ENCODE measurements at regions not wholly inside any gene's neighbourhood (a gene's known extent, or its start where the extent isn't known, plus 50 kb on each side); places are given as distances from the start of the nearest gene placed in this dataset.
A peak's percentile ranks its signal among the peaks of the same experiment; 100 is the strongest.

DNA sequence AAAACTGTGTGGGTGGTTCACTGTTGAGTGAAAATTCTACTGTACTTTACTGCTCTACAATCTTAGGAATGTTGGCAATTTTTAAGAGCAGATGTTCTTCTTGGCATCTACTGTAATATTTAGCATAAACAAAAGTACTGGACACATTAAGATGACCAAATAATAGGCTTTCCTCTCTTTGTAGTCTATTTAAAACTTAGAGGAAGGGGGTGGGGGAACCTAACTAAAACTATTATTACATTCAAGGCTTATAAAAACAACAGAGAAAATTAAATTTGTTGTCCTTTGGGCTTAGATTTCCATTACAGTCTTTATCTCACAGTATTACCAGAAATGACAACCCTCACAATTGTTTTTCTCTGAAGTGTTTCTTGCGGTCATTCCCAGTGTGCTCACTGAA, 181.2 kb downstream of the PLPPR4 start:
- no CpG with 5 or more reads among the region's 1 CpG for WGBS (ENCODE audit: extremely low coverage, insufficient coverage, insufficient read length)
- H2BK12ac ChIP-seq (ENCODE audit: low read length) = no peak overlapping the region
- H3K36me3 ChIP-seq (ENCODE audit: control insufficient read depth in 1 of 2, insufficient read depth in 2 of 2, low read length in 2 of 2) = no peaks in the 10 kb centered on the region
- no peaks in the 10 kb centered on the region for H3K27me3 ChIP-seq (ENCODE audit: insufficient read depth, low read length)
- H2BK5ac ChIP-seq (ENCODE audit: low read depth, low read length, poor library complexity) = no peak overlapping the region
- H3K18ac ChIP-seq (ENCODE audit: low read length) = no peak overlapping the region
- no peak overlapping the region for H4K8ac ChIP-seq (ENCODE audit: low read depth, low read length)
- H3K14ac ChIP-seq (ENCODE audit: low read length) = no peak overlapping the region
- no peak overlapping the region for H3K27ac ChIP-seq (ENCODE audit: low read depth, low read length)
- no peak overlapping the region for H2BK120ac ChIP-seq (ENCODE audit: insufficient read depth, low read length, poor library complexity)
- H3K4me3 ChIP-seq (ENCODE audit: low read depth, low read length) = no peak overlapping the region
- H3K4ac ChIP-seq (ENCODE audit: low read depth, low read length) = no peak overlapping the region
- H4K12ac ChIP-seq (ENCODE audit: low read depth, low read length) = no peak overlapping the region
- H3K79me1 ChIP-seq (ENCODE audit: low read length) = no peaks in the 10 kb centered on the region
- peaks cover 0 to 3% of the 10 kb centered on the region in 2 experiments for H3K4me1 ChIP-seq (ENCODE audit: control insufficient read depth in 1 of 2, insufficient read depth in 2 of 2, low read length in 2 of 2)
- no peaks in the 10 kb centered on the region for H3K79me2 ChIP-seq (ENCODE audit: control insufficient read depth, insufficient read depth, low read length, poor library complexity)
- H2AFZ ChIP-seq (ENCODE audit: insufficient read depth, low read length, poor library complexity) = no peak overlapping the region
- no peak overlapping the region for H3K23ac ChIP-seq (ENCODE audit: low read length)
- H3K9ac ChIP-seq (ENCODE audit: low read length) = no peak overlapping the region
- no peak overlapping the region for H3K4me2 ChIP-seq (ENCODE audit: low read length)
- no peak overlapping the region for H2AK5ac ChIP-seq (ENCODE audit: low read length)
- H3K9me3 ChIP-seq (ENCODE audit: insufficient read depth, low read depth, low read length) = no peaks in the 10 kb centered on the region
- DNase-seq = peak in 1 of 2 donors; percentile 62
- no peak overlapping the region for H4K91ac ChIP-seq (ENCODE audit: low read depth, low read length)

DNA sequence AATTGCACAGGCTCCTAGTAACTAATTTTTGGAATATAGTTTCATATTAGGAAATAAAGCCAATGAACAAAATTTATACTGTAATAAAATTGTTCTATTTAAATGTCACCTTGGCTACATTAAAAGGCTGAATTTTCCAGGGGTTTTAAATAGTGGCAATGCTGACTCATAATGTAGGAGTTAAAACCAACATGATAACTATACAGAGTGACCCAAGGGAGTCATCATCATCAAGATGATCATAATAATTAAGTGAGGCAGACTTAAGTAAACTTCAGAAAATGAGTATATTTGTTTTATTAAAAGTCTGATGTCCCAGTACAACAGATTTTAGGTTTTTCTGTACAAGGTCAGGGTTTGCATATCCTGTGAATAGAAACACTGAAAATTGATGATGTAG, 183.4 kb downstream of the PLPPR4 start:
- Histone ChIP-seq H2AFZ (ENCODE audit: insufficient read depth, low read length, poor library complexity) (no peak overlapping the region), H2BK12ac (ENCODE audit: low read length) (no peak overlapping the region), H3K18ac (ENCODE audit: low read length) (no peak overlapping the region), H3K79me2 (ENCODE audit: control insufficient read depth, insufficient read depth, low read length, poor library complexity) (no peaks in the 10 kb centered on the region), H3K23ac (ENCODE audit: low read length) (no peak overlapping the region), H3K14ac (ENCODE audit: low read length) (no peak overlapping the region), H3K27ac (ENCODE audit: low read depth, low read length) (no peak overlapping the region), H2AK5ac (ENCODE audit: low read length) (no peak overlapping the region), H4K91ac (ENCODE audit: low read depth, low read length) (no peak overlapping the region), H2BK120ac (ENCODE audit: insufficient read depth, low read length, poor library complexity) (no peak overlapping the region), H4K8ac (ENCODE audit: low read depth, low read length) (no peak overlapping the region), H3K4ac (ENCODE audit: low read depth, low read length) (no peak overlapping the region), H4K12ac (ENCODE audit: low read depth, low read length) (no peak overlapping the region), H3K36me3 (ENCODE audit: control insufficient read depth in 1 of 2, insufficient read depth in 2 of 2, low read length in 2 of 2) (no peaks in the 10 kb centered on the region), H3K4me2 (ENCODE audit: low read length) (no peak overlapping the region), H2BK5ac (ENCODE audit: low read depth, low read length, poor library complexity) (no peak overlapping the region), H3K27me3 (ENCODE audit: insufficient read depth, low read length) (no peaks in the 10 kb centered on the region), H3K9me3 (ENCODE audit: insufficient read depth, low read depth, low read length) (no peaks in the 10 kb centered on the region), H3K4me1 (ENCODE audit: control insufficient read depth in 1 of 2, insufficient read depth in 2 of 2, low read length in 2 of 2) (no peaks in the 10 kb centered on the region), H3K4me3 (ENCODE audit: low read depth, low read length) (no peak overlapping the region), H3K79me1 (ENCODE audit: low read length) (no peaks in the 10 kb centered on the region), H3K9ac (ENCODE audit: low read length) (no peak overlapping the region)
- no peak for DNase-seq

DNA sequence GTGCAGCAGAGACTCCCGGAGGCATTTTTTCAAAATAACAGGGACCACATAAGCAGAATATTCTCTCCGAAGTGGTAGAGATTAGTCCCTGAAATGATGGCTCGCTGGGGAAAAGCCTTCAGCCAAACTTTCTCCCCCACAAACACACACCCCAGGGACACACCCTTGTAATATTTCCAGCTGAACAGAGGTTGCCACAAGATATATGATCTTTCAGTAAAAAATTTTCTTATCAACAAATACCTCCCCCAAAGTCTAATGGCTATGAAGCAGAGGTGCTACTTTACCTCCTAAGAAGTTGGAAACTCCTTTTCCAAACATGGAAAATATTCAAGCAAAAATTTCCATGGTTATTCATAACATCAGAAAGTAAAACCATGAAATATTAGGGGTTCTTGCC, 190.2 kb upstream of the PALMD start:
- no peak overlapping the region for H2AK5ac ChIP-seq (ENCODE audit: low read length)
- no peaks in the 10 kb centered on the region for H3K9me3 ChIP-seq (ENCODE audit: insufficient read depth, low read depth, low read length)
- H3K4me2 ChIP-seq (ENCODE audit: low read length) = no peak overlapping the region
- H3K27me3 ChIP-seq (ENCODE audit: insufficient read depth, low read length) = no peaks in the 10 kb centered on the region
- peak overlapping the region; percentile 43 for H2BK120ac ChIP-seq (ENCODE audit: insufficient read depth, low read length, poor library complexity)
- no peak overlapping the region for H3K23ac ChIP-seq (ENCODE audit: low read length)
- no peaks in the 10 kb centered on the region for H3K36me3 ChIP-seq (ENCODE audit: control insufficient read depth in 1 of 2, insufficient read depth in 2 of 2, low read length in 2 of 2)
- no peak overlapping the region for H4K8ac ChIP-seq (ENCODE audit: low read depth, low read length)
- H2BK12ac ChIP-seq (ENCODE audit: low read length) = no peak overlapping the region
- H3K79me1 ChIP-seq (ENCODE audit: low read length) = no peaks in the 10 kb centered on the region
- H3K14ac ChIP-seq (ENCODE audit: low read length) = no peak overlapping the region
- peaks cover 0 to 2% of the 10 kb centered on the region in 2 experiments for H3K4me1 ChIP-seq (ENCODE audit: control insufficient read depth in 1 of 2, insufficient read depth in 2 of 2, low read length in 2 of 2)
- no peak overlapping the region for H4K91ac ChIP-seq (ENCODE audit: low read depth, low read length)
- H3K18ac ChIP-seq (ENCODE audit: low read length) = no peak overlapping the region
- H3K4me3 ChIP-seq (ENCODE audit: low read depth, low read length) = no peak overlapping the region
- whole genome bisulfite sequencing (ENCODE audit: extremely low coverage, insufficient coverage, insufficient read length) = no CpG with 5 or more reads among the region's 3 CpGs
- no peak overlapping the region for H2BK5ac ChIP-seq (ENCODE audit: low read depth, low read length, poor library complexity)
- H2AFZ ChIP-seq (ENCODE audit: insufficient read depth, low read length, poor library complexity) = no peak overlapping the region
- DNase-seq = no peak
- H3K79me2 ChIP-seq (ENCODE audit: control insufficient read depth, insufficient read depth, low read length, poor library complexity) = no peaks in the 10 kb centered on the region
- H3K4ac ChIP-seq (ENCODE audit: low read depth, low read length) = no peak overlapping the region
- no peak overlapping the region for H4K12ac ChIP-seq (ENCODE audit: low read depth, low read length)
- no peak overlapping the region for H3K9ac ChIP-seq (ENCODE audit: low read length)
- no peak overlapping the region for H3K27ac ChIP-seq (ENCODE audit: low read depth, low read length)

DNA sequence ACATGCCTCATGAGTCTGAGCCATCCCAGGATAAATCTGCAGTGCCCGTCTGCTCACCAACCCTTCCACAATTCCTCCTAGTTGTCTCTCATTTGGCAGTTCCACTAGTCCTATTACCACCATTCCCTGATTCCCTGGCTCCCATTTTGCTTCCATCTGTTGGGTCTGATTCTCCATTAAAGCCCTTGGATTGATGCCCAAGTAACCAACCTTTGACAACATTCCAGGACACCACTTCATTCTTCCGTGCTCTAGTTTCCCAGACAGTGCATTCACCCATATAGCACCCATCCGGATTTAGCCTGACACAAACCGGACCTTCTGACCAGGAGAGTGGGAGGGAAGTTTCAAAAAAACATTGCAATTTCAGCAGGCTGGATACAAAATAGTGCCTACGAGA, 189.4 kb upstream of the PALMD start:
- Histone ChIP-seq H2BK12ac (ENCODE audit: low read length) (no peak overlapping the region), H3K4ac (ENCODE audit: low read depth, low read length) (no peak overlapping the region), H3K27me3 (ENCODE audit: insufficient read depth, low read length) (no peaks in the 10 kb centered on the region), H3K79me2 (ENCODE audit: control insufficient read depth, insufficient read depth, low read length, poor library complexity) (no peaks in the 10 kb centered on the region), H2AK5ac (ENCODE audit: low read length) (no peak overlapping the region), H3K36me3 (ENCODE audit: control insufficient read depth in 1 of 2, insufficient read depth in 2 of 2, low read length in 2 of 2) (no peaks in the 10 kb centered on the region), H3K9ac (ENCODE audit: low read length) (no peak overlapping the region), H3K4me1 (ENCODE audit: control insufficient read depth in 1 of 2, insufficient read depth in 2 of 2, low read length in 2 of 2) (peaks cover 0 to 2% of the 10 kb centered on the region in 2 experiments), H3K4me3 (ENCODE audit: low read depth, low read length) (no peak overlapping the region), H3K9me3 (ENCODE audit: insufficient read depth, low read depth, low read length) (no peaks in the 10 kb centered on the region), H4K91ac (ENCODE audit: low read depth, low read length) (no peak overlapping the region), H3K23ac (ENCODE audit: low read length) (no peak overlapping the region), H3K27ac (ENCODE audit: low read depth, low read length) (no peak overlapping the region), H3K18ac (ENCODE audit: low read length) (no peak overlapping the region), H3K14ac (ENCODE audit: low read length) (no peak overlapping the region), H3K79me1 (ENCODE audit: low read length) (no peaks in the 10 kb centered on the region), H2BK120ac (ENCODE audit: insufficient read depth, low read length, poor library complexity) (no peak overlapping the region), H2AFZ (ENCODE audit: insufficient read depth, low read length, poor library complexity) (no peak overlapping the region), H3K4me2 (ENCODE audit: low read length) (no peak overlapping the region), H4K12ac (ENCODE audit: low read depth, low read length) (no peak overlapping the region), H4K8ac (ENCODE audit: low read depth, low read length) (no peak overlapping the region), H2BK5ac (ENCODE audit: low read depth, low read length, poor library complexity) (peak overlapping the region; percentile 7)
- no CpG with 5 or more reads among the region's 5 CpGs for WGBS (ENCODE audit: extremely low coverage, insufficient coverage, insufficient read length)
- DNase-seq = no peak
